GM18870 (cell line): ENCODE measurements at regions not wholly inside any gene's neighbourhood (a gene's known extent, or its start where the extent isn't known, plus 50 kb on each side); places are given as distances from the start of the nearest gene placed in this dataset.

ENCODE experiments used
- ATAC-seq: cut with Tn5 transposase; IDR thresholded peaks from one replicate; pipeline ENCODE4 v1.9.1; 2021; ENCODE audit warnings: moderate library complexity; ENCODE audit not compliant: unreplicated experiment

DNA sequence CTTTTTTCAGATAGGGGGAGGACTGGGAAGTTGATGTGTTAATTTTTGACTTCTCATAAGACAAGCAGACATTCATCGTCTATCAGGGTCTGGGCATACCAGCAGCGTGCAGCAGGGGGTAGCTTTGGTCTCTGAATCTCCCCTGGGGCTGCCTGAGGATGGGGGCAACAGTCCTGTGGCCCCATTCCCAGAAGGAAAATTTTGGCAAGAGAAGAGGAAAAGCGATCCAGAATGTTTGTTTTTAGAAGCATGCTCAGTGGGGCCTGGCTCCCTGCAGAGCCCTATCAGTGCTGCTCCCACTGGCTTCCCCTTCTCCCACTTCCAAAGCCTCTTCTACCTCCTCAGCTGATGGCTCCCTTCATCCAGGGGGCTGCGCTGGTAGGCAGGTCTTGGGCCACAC, 194.8 kb upstream of the IL12B start:
- no peak for ATAC-seq

DNA sequence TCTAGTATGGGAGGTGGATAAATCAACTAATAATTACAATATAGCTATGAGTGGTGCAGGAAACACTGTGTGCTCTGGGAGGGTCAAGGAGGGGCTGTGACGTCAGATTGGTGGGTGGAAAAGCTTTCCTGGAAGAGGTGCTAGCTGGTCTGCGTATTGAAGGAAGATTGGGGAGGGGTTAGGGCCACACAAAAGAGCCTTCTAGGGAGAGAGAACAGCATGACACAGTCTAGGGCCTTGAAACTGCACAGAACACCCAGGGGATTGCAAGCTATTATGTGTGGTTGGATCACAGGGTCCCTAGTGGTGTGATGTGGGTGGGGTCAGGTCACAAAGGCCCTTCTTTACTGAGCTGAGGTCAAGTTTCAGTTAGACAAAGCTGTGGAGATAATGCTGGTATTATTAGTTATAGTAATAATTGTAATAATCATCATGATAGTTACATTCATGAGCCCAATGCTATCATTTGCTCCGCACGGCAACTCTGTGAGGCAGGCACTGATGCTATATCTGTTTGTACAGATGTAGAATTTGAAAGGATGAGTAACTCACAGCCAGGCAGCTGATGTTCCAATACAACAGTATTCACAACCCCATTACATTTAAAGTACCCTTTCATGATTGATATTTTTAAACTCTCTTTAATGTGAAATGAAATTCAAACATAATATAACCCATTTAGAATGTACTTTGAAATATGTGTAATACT, 197.4 kb upstream of the IL12B start:
- no peak for ATAC-seq

DNA sequence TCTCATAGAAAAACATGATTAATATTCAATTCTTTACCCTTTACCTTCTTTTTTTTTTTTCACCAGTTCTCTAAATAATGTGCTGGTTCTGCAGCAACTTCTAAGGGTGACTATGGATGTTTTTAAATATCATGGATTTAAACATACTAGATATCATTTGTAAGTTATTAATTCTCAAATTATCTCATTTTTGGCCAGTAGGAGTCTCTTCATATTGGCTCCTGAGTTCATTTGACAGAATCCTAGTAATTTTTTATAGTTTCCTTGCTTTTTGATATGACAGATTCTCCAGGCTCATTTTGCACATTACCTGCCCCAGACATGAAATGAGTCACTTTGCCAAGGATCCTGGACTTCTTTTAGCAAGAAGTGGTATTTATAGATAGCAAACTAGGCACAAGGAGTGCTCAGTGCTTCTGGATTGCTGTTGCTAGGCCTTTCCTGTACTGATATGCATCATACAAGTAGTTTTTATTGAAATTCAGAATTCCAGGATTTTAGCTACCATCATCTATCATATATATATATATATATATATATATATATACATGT, 201.3 kb upstream of the IL12B start:
- no peak for ATAC-seq

DNA sequence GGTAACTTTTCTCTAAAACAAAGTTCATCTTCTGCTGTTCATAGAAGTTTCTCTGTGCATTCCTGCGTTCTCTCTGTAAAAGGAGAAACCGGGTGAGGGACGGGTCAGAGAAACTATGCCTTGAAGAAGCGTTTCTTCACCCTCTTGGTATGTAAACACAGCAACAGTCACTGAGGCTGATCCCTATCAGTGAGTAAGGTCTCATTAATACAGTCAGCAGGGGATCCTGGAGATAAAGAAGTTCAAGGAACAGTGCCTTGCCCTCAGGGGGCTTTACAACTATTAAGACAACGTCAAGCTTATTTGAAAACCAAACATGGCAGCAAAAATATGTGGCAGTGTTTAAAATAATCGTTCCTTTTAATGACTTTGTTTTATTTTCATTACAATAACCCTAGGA, 202.9 kb upstream of the IL12B start:
- ATAC-seq: no peak

DNA sequence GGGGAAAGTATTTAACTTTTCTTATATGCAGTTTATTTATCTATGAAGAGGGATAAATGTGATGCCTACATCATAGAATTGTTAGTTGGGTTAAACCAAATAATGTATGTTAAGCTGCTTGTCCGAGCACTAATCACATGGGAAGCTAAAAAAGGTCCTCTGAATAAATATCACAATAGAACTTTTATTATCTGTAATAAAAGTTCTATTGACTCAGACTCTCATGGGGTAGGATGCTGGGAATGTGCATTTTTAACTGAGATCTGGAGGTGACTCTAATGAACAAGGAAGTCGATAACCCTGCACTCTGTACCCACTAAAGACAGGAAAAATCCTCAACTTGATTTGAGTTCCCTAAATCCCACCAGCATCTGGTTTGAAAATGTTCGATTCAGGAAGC, 205.9 kb upstream of the IL12B start:
- no peak for ATAC-seq

DNA sequence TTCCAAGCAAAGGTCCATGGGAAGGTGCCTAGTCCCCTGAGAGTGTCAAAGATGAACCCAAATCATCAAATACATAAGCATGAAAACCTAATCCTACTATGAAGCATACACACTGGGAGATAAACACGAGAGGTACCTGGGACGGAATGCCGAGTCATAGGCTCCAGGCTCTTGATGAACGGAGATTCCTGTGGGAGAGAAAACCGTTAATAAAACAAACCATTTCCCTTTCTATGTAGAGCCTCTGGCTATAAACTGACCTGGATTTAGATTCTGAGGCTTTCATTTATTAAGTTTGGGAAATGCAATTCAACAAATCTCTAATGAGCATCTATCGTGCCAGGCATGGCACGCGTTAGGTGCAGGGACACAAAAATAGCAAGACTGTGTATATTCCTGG, 206.4 kb upstream of the IL12B start:
- ATAC-seq: no peak

DNA sequence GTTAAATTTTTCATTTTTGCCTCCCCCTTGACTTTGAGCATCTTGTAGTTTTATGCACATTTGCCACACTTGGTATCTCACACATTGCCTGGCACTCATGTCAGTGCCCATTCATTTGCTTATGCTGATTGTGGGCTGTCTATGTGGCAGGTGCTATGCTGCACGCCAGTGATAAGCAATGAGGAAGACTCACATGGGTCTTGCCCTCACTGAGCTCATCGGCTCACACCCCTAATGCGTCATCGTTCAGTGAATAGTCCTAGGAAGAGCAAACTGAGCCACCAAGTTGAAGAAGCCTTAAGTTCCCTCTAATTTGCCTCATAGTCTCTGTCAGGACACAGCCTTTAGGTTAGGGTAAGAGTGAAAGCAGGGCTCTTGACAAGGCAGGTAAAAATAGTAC, 209.4 kb upstream of the IL12B start:
- no peak for ATAC-seq

DNA sequence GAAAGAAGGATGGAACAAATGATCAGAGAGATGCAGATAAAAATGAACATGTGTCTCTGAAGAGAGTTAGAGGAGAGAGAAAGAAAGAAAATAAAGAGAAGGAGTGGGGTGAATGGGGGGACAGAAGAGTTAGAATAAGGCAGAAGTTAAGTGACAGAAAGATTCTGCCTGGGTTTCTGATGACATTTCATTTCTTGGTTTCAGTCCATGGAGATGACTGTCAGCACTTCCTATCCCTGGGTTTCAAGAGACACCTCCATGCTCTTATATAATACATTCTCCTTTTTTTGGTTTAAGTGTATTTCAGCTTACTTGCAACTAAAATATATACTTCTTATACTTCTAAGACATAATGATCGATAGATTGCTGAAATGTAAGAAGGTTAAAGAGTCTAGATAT, 213.0 kb upstream of the IL12B start:
- no peak for ATAC-seq

DNA sequence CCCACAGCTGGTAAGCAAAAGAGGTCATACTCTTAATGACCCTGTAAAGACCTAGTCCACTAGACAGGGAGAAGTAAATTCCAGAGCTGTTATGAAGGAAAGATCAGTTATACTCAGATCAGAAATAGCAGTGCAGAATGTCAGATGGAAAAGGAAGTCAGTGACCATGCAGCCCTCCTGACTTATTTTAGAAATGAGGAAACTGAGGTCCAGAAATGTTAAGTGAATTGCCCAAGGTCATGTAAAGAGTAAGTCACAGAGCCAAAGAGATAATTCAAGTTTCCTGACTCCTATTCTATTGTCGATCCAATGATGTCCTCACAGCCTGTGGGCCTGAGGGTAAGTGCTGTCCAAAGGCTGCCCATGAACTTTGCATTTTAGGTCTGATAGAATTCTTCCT, 214.9 kb upstream of the IL12B start:
- no peak for ATAC-seq

DNA sequence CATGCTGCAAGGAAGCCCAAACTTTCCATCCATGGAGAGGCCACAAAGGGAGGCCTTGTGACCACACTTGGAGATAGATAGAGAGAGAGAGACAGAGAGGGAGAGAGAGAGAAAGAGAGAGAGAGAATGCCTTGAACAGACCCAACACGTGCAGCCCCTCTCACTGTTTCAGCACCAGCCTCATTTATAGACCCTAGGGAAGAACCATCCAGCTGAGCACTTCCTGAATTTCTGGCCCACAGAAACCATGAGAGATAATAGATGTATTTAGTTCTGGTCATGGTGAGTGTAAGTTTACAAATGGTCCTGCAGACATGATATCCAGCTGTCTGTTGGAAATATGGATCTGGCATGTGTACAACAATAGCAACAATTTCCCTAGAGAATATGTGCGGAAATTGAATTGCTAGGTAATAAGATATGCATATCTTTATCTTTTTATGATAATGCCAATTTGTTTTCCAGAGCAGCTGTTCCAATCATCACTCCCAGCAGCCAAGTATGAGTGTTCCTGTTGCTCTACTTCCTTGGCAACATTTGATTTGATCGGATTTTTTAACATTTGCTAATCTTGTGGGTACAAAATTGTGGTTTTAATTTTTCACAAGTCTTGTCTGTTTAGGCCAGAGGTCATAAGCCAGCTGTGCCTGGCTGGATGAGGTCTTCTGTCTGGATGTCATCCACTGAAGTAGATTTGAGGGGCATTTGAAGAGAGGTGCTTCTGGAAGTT, 217.3 kb upstream of the IL12B start:
- no peak for ATAC-seq

DNA sequence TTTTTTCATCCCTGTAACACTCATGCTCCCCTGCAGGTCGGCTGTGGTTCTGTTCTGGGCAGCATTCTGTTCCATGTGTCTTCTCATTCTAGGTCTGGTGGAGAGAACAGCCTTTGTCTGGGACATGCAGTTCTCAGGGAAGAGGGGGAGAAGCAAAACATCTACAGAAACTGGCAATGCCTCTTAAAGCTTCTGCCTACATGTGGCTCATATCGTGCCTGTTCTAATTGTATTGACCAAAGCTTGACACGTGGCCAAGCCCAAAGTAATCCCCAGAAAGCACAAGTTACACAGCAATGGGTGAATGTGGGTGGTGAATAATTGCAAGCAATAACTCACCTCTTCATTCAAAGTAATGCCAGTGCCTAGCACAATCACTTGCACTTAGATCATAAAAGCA, 218.2 kb upstream of the IL12B start:
- no peak for ATAC-seq

DNA sequence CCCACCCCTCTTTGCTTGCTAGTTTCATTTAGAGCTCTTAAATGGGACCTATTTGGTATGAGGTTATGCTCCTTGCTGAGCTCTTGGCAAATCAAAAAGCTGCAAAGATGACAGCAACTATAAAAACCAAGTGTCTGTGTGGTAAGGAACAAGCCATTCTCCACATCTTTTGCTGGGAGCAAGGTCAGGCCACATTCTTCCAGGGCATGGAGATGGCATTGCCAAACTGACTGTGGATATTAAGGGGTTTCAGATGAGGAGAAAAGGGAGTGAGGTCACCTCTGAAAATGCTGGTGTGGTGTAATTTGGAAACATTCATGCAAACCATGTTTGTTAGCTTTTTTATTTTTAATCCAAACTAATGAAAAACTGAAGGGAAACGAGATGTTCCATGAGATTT, 218.8 kb upstream of the IL12B start:
- ATAC-seq: no peak

DNA sequence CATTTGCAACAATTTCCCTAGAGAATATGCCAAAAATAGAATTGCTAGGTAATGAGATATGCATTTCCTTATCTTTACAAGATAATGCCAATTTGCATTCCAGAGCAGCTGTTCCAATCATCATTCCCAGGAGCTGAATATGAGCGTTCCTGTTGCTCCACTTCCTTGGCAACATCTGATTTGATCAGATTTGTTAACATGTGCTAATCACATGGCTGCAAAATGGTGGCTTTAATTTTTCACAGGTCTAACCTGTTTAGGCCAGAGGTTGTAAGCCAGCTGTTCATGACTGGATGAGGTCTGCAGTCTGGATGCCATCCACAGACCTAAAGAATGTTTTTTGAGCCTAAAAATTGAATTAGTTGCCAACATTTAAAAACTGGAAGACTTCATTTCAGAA, 220.7 kb upstream of the IL12B start:
- no peak for ATAC-seq

DNA sequence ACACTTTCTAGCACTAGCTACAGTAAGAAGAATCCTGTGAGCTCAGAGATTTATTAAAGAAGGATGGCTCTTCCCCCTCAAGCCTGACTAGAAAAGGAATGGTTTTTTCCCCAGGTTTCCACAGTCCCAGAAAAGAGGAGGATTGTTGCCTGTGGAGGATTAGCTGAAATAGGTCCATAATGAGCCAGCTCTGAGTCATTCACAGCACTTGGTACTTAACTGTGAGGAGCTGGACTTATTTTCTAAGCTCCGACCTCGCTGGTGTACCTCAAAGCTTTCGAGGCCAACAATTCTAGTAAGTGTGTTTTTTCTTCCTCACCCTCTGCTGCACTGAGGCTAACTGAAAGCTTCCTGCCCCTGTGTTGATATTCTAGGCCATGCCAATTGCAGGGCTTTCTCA, 222.5 kb upstream of the IL12B start:
- no peak for ATAC-seq

DNA sequence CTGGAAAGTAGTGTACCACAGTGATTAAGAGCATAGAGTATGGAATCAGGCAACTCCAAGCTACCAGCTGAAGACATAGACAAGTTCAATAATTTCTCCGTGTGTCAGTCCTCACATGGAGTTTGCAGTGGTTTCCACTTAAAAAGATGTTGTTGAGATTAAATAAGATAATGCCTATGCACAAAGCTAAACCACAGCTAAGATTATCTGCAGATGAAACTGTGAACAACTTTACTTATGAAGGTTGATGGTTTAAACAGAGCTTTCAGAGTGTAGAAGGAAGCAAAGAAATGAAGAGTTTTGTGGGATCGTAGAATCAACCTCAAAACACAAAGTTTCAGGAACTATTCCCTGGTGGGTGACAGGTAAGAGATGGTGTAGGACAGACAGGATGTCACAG, 223.5 kb upstream of the IL12B start:
- ATAC-seq: no peak

DNA sequence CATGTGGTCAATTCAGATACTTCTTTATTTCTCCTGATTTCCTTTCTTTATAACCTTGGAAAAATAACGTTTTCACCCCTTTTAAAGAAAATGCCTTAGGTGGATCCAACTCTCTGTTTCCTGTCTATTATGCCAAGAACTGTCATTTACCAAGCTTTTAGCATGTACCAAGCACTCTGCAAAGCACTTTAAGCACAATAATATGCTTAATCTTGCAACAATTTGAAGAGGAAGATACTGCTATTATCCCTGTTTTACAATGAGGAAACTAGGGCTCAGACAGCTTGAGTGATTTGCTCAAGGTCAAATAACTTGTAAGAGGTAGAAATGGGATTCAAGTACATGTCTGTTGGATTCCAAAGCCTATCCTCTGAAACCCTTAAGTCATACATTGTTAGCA, 224.8 kb upstream of the IL12B start:
- ATAC-seq: no peak

DNA sequence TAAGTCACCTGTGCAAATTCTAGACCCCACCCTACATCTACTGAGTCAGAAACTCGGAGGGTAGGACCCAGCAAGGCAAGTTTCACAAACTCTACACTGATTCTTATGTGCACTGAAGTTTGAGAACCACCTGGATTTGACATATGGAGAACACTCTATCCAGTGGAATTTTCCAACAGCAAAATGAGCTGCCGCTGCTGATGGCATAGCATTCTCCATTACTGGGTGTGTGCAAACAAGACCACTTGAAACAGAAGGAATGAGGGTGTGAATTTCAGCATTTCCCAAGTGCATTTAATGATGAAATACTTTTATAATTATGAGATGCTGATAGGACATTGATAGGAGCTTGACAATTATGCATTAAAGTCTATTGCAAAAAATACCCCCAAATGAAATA, 229.1 kb upstream of the IL12B start:
- no peak for ATAC-seq

DNA sequence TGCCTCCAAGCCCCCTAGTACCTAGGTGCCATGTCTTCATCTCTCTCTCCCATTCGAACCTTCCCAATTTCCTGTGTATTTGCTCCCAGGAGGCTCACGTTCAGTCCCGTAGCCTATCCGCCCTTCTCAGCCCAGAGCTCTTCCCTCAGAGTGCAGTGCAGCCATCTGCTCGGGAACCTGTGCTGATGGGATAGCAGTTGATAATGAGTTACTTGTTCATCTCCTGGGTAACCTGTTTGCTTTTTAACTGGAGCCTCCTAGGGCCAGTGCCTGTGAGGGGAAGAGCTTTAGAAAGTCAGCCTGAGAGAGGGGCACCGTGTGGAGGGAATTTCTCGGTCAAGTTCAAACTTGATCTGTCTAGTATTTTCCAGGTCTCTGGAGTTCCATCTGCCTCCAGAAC, 229.8 kb upstream of the IL12B start:
- no peak for ATAC-seq

DNA sequence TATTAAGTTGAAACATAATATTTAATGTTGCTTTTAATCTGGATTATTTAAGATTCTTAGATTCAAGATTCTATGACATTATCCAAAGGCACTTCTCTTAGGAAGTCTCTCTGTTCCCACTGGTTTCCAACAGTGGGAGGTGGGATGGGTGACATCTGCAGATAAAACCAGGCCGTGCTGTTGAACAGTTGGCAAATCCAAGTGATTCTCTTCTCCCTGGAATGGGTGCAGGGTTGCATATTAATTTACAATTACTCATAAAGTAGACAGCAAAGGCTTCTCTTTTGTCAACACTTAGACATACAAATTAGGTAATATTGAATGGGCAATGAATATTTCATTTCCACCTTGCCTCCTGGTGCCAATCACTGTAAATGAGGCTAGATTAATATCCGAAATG, 233.7 kb upstream of the IL12B start:
- ATAC-seq: no peak

DNA sequence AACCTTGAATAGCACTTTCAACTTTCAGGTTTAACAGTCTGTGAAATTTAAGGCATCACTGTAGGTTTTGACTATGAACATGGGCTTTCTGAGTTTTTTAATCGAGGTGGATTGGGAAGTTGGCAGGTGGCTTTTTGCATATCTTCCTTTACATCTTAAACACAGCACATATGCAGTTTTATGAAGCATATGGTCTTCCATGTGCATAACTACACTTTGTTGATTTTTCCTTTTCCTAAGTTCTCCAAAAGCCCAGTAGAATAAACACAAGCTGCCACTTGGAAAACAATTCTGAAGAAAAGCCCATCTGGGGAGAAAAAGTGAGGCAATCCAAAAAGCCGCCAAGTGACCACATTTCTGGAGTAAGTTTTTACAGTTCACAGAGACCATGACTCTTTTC, 236.5 kb upstream of the IL12B start:
- ATAC-seq: no peak

DNA sequence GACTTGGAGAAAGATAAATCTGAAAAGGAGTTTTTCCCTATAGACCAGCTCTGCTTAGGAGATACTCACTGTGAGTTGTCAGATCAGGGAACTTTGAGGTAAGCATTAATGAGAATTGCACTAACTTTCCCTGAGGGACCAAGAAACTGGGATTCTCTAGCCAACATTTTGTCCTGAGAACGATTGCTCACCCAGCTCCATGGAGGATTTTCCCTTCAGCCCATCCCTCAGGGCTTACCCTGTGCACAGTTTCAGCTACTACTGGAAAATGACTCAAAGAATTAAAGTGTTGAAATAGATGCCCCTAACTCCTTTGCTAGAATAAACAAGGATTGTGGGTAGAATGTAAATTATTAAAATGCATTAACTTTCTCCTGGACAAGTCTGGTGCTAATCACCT, 237.2 kb upstream of the IL12B start:
- no peak for ATAC-seq

DNA sequence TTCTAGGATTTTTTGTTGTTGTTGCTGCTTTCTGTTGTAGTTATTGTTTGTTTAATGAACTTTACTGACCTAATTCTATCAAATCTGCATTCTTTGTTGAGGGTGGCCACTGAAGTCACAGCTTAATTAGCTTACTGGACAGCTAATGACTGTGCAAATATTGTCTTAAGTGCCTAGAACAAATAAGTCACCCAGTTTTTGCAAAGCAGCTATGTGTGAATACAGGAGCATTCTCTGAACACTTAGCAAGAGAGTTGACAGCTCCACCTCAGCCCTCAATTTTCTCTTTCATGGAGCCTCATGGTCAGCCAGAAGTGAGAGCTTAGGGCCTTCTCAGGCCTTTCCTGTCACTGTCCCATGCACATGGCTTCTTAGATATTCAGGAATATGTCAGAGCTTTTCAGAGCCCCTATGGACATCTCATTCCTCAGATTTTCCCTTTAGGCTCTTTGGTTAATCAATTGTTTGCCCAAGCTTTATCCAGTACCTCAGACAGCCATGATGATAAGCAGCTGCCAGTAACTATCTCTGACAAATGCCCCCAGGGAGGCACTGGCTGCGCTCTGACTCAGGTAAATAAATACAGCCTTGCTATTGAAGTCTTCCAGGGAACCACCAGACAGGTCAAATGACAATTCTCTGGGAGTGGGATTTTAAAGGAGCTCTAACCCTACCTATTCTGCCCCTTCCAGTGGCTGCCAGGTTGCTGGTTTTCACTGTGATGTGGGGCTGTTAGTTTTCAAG, 241.4 kb upstream of the IL12B start:
- no peak for ATAC-seq
